Transverse colon (tissue), 4 donors: ENCODE measurements at regions not wholly inside any gene's neighbourhood (a gene's known extent, or its start where the extent isn't known, plus 50 kb on each side); places are given as distances from the start of the nearest gene placed in this dataset.

Experiments used
- DNase-seq: peaks from one replicate; pipeline ENCODE4 v3.0.0-alpha.2; 2019
- H3K27ac ChIP-seq, 4 donors: fragments of 200-600 bp; sonication (generic); 2 replicates each; pipeline ENCODE4 v1.5.1; 2016 to 2018; ENCODE audit warnings: inconsistent platforms in 4 of 4
- H3K27me3 ChIP-seq: fragments of 200-600 bp; sonication (generic); 2 replicates; pipeline ENCODE4 v1.5.1; 2017; ENCODE audit warnings: inconsistent platforms
- H3K36me3 ChIP-seq, 4 donors: fragments of 200-600 bp; sonication (generic); 2 replicates each; pipeline ENCODE4 v1.5.1; 2017 to 2019; ENCODE audit warnings: inconsistent platforms in 4 of 4
- H3K4me1 ChIP-seq, 4 donors: fragments of 200-600 bp; sonication (generic); 2 replicates each; pipeline ENCODE4 v1.5.1; 2017 to 2020; ENCODE audit warnings: inconsistent platforms in 4 of 4
- H3K4me3 ChIP-seq, 4 donors: fragments of 200-600 bp; sonication (generic); 1 replicate in 1 of 4; 2 replicates in 3 of 4; pipeline versions ENCODE4 v1.5.1 to v1.6.1; 2017 to 2019; ENCODE audit warnings: inconsistent platforms in 4 of 4
- H3K9me3 ChIP-seq, 2 donors: fragments of 200-600 bp; sonication (generic); 2 replicates each; pipeline ENCODE4 v1.5.1; 2017 to 2019; ENCODE audit warnings: inconsistent platforms in 2 of 2
- EP300 ChIP-seq: sonication (generic); formaldehyde crosslinking; IDR thresholded peaks from one replicate; pipeline ENCODE4 v1.6.1; 2017; ENCODE audit warnings: antibody characterized with exemption, low read depth
- POLR2A ChIP-seq: fragments of 450-650 bp; IDR thresholded peaks from one replicate; pipeline ENCODE4 v1.6.1; 2016; ENCODE audit warnings: antibody characterized with exemption, mild to moderate bottlenecking, moderate library complexity
- POLR2AphosphoS5 ChIP-seq, 3 donors: sonication (generic); formaldehyde crosslinking; IDR thresholded peaks; one replicate each; pipeline ENCODE4 v1.6.1; 2016; ENCODE audit warnings: antibody characterized with exemption in 3 of 3
- WGBS, 2 donors: methylation state at CpG; one replicate each; pipeline ENCODE4 v1.1.5; 2018; ENCODE audit warnings: low coverage in 1 of 2; 5-methylcytosine and 5-hydroxymethylcytosine counted together
- in situ Hi-C, 4 donors: fragments of 200-750 bp; cut with MboI; loops; one replicate each; pipeline versions ENCODE4 v1.15.0 to v1.15.1; 2017; ENCODE audit warnings: low sequenced_read_pairs in 3 of 4, low pct_ligation_motif_present in 1 of 4, low pct_unique_long_range_greater_than_20kb in 1 of 4
- intact Hi-C: fragments of 100-400 bp; cut with DNase I; formaldehyde crosslinking; loops from one replicate; pipeline ENCODE4 v1.15.1; 2023; ENCODE audit warnings: low total_unique reads
- TF ChIP-seq, protein P1 (sequence below), 5 experiments: fragments of 200-600 bp in 3 of 5; fragments of 450-650 bp in 2 of 5; sonication (generic) in 3 of 5; IDR thresholded peaks; 1 replicate in 2 of 5; 2 replicates in 3 of 5; pipeline ENCODE4 v1.5.1; 2016 to 2017; ENCODE audit warnings: antibody characterized with exemption in 5 of 5, inconsistent platforms in 3 of 5, mild to moderate bottlenecking in 2 of 5, moderate library complexity in 1 of 5

DNA sequence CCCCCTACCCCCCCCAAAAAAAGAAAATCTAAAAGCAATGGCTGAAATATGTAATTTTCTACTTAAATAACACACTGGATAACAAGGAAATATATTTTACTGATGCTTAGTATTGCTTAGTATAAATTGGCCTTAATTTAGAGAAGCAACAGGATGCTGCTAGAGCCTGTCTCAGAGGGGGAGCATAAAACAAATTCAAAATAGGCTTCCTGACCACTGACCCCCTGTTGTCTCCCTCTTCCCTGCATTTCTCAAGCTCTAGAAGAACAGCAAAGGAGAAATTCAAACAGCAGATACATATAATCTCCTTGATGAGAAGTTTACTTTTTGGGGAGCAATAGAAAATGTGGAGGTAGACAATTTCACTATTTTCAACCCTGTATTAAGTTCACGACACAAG, 631.1 kb upstream of the GJE1 start:
- Histone ChIP-seq H3K36me3 (no peaks in the 10 kb centered on the region), H3K4me3 (no peak overlapping the region), H3K27me3 (no peaks in the 10 kb centered on the region), H3K27ac (no peak overlapping the region), H3K9me3 (peaks cover 16 to 20% of the 10 kb centered on the region in 2 donors), H3K4me1 (no peaks in the 10 kb centered on the region)
- 71 to 95% methylated on average over 1 of the region's 1 CpG for WGBS, 2 donors
- intact Hi-C loops (no loop called here), in situ Hi-C loops (no loop called here)
- TF ChIP-seq, protein P1, sequence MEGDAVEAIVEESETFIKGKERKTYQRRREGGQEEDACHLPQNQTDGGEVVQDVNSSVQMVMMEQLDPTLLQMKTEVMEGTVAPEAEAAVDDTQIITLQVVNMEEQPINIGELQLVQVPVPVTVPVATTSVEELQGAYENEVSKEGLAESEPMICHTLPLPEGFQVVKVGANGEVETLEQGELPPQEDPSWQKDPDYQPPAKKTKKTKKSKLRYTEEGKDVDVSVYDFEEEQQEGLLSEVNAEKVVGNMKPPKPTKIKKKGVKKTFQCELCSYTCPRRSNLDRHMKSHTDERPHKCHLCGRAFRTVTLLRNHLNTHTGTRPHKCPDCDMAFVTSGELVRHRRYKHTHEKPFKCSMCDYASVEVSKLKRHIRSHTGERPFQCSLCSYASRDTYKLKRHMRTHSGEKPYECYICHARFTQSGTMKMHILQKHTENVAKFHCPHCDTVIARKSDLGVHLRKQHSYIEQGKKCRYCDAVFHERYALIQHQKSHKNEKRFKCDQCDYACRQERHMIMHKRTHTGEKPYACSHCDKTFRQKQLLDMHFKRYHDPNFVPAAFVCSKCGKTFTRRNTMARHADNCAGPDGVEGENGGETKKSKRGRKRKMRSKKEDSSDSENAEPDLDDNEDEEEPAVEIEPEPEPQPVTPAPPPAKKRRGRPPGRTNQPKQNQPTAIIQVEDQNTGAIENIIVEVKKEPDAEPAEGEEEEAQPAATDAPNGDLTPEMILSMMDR (IDR thresholded peaks at IDR 0.05): no peak
- TF ChIP-seq EP300 (no peak), POLR2AphosphoS5 (IDR thresholded peaks at IDR 0.05) (no peak)
- DNase-seq: no peak

DNA sequence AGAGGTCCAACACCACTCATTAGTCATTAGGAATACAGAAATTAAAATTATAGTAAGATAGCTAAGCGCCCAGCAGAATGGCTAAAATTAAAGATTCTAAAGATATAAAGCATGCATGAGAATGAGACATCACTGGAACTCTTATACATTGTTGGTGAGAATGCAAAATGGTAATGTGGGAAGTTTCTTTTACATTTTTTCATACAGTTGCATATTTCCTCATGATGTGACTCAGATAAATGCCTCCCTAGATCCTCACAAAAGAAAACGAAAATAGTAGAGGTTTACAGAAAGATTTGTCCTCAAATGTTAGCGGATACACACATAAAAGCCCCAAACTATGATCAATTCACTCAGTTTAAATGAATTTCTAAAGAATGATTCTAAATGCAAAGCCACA, 633.7 kb upstream of the GJE1 start:
- TF ChIP-seq POLR2AphosphoS5 (IDR thresholded peaks at IDR 0.05) (no peak), POLR2A (no peak), EP300 (no peak)
- TF ChIP-seq, protein P1 (IDR thresholded peaks at IDR 0.05): no peak

DNA sequence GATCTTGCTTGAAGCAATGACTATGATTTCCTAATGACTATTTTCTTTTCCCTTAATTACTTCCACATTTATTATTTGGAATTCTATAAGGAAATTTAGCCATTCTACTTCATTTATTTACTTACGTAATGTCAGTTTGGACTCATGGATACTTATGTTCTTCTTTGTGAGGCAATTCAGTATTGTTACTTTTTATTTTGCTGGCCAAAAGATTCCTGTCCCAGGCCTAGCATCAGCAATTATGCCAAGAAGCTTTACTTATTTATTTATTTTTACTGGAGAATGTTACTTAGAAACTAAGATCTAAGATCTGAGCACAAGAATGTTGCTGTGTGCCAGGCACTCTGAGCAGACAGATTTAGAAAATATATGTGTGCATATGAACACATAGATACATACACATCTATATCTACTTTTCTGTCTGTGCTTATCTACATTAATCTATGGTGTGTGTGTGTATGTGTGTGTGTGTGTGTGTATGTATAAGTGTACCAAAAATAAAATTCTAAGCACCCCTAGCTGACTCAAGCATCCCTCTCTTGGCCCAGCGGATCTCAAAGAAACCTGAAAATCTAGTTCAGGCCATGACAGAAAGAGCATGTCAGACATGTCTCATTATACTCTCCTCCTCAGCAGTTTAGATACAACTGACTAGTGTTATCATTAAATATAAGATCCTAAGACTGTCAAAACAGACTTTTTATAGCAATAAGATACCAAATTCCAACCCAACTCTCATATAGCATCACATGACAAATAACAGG, 640.0 kb upstream of the GJE1 start:
- Histone ChIP-seq H3K27me3 (no peaks in the 10 kb centered on the region), H3K4me3 (no peak overlapping the region), H3K27ac (no peak overlapping the region), H3K4me1 (no peaks in the 10 kb centered on the region), H3K9me3 (no peaks in the 10 kb centered on the region), H3K36me3 (no peaks in the 10 kb centered on the region)
- TF ChIP-seq POLR2AphosphoS5 (IDR thresholded peaks at IDR 0.05) (no peak), POLR2A (no peak), EP300 (no peak)
- TF ChIP-seq, protein P1 (IDR thresholded peaks at IDR 0.05): no peak
- 58 to 87% methylated on average over 2 of the region's 2 CpGs for WGBS, 2 donors
- intact Hi-C loops (no loop called here), in situ Hi-C loops (no loop called here)
- no peak for DNase-seq

More for the DNA sequence above, 633.7 kb upstream of the GJE1 start:
- WGBS, 2 donors: 74 to 77% methylated on average over 3 of the region's 3 CpGs
- no peaks in the 10 kb centered on the region for H3K9me3 ChIP-seq
- H3K36me3 ChIP-seq: no peaks in the 10 kb centered on the region
- H3K4me3 ChIP-seq: no peak overlapping the region
- DNase-seq: no peak
- in situ Hi-C loops: no loop called here
- H3K27ac ChIP-seq: no peak overlapping the region
- no peaks in the 10 kb centered on the region for H3K4me1 ChIP-seq
- no peaks in the 10 kb centered on the region for H3K27me3 ChIP-seq
- intact Hi-C loops: no loop called here

DNA sequence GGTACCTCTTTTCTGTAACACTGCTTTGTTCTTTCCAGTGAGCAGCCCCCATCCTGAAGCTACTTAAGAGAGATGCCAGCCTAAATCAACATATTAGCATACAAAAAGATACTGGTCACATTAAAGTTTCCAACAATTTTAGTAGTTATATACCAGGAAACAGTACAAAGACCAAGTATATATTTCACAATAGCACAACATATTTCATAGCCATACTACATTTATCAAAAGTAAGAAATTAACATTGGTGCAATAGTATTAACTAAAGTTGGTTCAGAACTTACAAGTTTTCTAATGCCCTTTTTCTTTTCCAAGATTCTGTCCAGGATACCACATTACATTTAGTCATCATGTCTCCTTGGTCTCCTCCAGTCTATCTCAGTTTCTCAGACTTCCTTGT, 641.0 kb upstream of the GJE1 start:
- Histone ChIP-seq H3K4me1 (no peaks in the 10 kb centered on the region), H3K27ac (no peak overlapping the region), H3K36me3 (no peaks in the 10 kb centered on the region), H3K4me3 (no peak overlapping the region), H3K9me3 (no peaks in the 10 kb centered on the region), H3K27me3 (no peaks in the 10 kb centered on the region)
- DNase-seq: no peak
- intact Hi-C loops: no loop called here
- TF ChIP-seq EP300 (no peak), POLR2AphosphoS5 (IDR thresholded peaks at IDR 0.05) (no peak), POLR2A (no peak)
- TF ChIP-seq, protein P1 (IDR thresholded peaks at IDR 0.05): no peak
- in situ Hi-C loops: no loop called here
